Kidney glomerular epithelial cell (primary cell): ENCODE measurements at regions not wholly inside any gene's neighbourhood (a gene's known extent, or its start where the extent isn't known, plus 50 kb on each side); places are given as distances from the start of the nearest gene placed in this dataset.
A peak's percentile ranks its signal among the peaks of the same experiment; 100 is the strongest.
"Not testable (repeated sequence)": the region's sequence is repeated elsewhere in the genome, so short reads cannot be mapped to it uniquely, and the experiment has no call there.

Experiments used
- DNase-seq: peaks from one replicate; lab custom pipeline; 2025; lab: John Stamatoyannopoulos, UW

DNA sequence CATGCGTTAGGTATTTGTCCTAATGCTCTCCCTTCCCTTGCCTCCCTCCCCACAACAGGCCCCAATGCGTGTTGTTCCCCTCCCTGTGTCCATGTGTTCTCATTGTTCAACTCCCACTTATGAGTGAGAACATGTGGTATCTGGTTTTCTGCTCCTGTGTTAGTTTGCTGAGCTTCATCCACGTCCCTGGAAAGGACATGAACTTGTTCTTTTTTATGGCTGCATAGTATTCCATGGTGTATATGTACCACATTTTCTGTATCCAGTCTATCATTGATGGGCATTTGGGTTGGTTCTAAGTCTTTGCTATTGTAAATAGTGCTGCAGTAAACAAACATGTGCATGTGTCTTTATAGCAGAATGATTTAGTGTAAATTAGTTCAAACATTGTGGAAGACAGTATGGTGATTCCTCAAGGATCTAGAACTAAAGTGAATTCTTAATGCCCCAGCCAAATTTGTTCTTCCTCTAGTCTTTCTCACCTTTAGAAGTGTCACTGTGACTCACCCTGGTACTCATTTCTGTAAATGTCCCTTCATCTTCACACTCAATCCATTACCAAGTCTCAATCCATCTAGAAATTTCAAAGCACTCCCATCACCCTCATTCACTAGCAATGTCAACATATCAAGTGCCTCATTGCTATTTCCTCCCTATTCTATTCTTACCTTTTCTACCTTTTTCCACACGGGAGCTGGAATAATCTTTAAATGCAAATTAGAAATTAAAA is 123.9 kb downstream of the MREG start:
- not testable (repeated sequence) for DNase-seq

DNA sequence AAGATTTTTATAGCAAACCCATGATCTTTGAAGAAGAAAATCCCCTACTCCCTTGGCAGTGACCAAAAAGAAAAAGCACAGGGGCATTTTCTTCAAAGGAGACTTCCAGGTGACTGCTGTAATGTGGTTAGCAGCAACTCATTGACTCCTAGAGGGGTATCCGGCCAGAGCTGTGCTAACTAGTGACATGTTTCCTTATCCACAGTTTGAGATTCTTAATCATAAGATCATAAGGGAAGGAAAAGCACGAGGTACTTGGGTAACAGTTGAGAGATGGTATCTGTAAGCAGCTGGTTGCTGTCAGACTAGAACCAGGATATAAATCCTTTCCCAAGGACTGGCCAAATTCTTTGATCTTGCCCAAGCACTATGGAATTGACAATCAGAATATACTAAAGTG is 124.7 kb downstream of the MREG start:
- DNase-seq, result no peak

DNA sequence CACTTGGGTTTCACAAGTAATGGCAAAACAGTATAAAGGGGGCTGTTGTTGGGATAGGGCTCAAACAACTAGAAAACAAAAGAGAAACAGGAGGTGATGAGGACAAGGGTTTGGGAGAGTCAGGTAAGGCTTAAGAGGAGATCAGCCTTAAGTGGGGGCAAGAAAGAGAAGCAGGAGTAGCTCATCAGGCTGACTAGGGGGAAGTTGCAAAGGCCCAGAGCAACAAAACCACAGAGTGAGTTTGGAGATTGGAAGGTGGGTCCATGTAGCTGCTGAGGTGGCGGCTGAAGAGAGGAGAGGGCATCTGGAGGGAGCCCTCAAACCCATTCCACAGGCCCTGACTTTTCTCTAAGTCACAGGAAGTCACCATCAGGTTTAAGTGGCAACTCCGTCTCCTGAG is 126.0 kb downstream of the MREG start:
- DNase-seq, result no peak

DNA sequence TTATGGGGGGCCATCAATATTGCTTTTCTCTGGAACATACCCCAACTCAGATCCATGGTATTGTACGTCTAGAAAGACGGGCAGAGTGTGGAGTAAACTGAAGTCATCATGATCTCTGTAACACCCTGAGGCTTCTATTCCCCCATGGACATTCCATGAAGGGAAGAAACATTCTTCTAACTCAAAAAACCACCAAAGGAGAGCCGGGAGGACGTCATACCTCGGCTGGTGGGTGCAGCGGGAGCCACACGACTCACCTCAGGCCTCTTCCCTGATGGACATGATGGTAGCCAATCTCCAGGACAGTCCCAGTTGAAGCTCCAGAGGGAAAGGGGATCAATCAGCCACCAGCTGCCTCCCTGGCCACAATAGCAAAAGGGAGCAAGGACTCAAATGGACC is 127.3 kb downstream of the MREG start:
- DNase-seq, result no peak

DNA sequence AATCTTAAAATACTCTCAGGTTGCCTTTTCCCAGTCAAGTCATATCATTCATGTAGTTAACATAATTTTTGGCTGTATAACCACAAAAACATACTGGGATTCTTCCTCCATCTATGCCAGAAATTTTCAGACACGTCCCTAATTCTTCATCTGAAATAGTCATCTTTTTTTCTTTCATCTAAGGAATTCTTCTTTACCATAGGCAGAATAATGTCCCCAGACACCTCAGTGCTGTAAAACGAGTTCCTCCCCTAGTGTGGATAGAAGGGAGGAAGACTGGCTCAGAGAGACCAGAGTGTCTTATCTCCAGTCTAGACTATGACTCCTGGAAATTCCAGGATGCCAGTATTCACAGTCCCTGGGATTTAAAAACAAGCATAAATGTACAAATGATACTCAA is 127.8 kb downstream of the MREG start:
- DNase-seq, result no peak

DNA sequence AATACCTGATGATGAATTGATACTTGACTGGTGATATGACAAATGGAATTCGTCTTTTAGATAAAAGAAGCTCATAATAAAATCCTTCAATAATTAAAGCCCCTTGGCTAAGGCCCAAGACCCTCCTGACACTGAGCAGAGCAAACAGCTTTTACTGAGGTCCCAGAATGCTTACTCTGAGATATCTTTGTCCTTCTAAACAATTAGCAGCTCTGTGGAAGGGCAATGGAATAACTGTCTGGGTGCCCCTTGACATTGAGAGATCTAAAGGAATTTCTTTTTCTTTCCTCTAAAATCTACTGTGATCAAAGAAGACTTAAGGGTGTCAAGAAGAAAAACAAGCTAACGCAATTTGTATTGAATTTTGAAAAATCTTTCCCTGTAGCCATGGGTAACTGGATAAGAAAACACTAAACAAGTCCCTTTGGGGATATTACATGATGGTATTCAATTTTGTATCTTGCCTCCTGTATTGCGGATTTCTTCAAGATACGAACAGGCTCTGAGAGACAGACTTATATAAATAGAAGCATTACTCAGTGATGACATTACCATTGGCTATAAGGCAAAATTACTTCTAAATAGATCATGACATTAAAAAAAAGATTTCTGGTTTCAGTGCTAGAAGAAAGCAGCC is 128.8 kb downstream of the MREG start:
- DNase-seq, result no peak

DNA sequence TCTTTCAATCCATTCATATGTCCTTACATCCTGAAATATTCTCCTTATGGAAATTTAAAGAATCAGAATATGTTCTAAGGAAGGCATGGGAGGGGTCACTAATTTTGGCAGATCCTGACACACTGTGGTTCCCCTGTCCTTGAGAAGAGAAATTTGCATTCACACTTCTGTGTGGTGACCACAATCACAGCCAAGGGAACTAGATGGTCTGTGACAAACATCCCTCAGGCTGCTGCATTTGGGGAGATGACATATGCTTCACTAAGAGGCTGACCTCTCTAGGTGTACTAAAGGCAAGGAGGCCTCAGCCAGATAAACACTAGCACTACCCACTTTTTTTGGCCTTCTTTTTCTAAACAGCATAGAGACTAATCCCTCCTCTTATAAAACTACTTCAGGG is 129.6 kb downstream of the MREG start:
- DNase-seq, result no peak

DNA sequence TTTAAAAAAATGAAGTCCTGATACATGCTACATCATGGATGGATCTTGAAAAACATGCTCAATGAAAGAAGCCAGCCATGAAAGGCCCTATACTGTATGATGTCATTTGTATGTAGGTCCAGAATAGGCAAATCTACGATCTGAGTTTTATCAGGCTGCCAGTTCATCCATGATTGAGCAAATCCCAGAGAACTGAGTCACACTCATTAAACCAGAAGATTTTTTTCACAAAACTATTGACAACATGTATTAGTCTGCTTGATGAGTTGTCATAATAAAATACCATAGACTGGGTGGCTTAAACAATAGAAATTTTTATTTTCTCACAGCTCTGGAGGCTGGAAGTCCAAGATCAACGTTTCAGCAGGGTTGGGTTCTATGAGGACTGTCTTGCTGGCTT is 130.7 kb downstream of the MREG start:
- DNase-seq, result peak; percentile 18

DNA sequence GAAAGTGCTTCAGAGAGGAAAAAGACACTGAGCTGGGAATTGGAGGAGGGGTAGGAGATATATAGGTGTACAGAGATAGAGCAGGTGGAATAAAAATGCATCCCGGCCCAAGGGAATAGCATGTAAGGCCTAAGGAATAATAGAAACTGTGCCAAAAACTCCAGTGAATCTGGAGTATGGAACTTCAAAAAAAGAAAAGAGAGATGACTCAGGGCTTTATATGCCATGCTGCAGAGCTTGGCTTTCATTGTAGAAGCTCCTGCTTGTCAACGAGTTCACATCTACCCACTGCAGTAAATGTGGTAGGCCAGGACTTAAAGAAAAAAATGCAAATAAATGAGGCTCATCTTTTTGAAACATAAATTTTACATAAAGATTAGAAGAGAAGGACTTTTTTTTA is 131.8 kb downstream of the MREG start:
- no peak for DNase-seq

DNA sequence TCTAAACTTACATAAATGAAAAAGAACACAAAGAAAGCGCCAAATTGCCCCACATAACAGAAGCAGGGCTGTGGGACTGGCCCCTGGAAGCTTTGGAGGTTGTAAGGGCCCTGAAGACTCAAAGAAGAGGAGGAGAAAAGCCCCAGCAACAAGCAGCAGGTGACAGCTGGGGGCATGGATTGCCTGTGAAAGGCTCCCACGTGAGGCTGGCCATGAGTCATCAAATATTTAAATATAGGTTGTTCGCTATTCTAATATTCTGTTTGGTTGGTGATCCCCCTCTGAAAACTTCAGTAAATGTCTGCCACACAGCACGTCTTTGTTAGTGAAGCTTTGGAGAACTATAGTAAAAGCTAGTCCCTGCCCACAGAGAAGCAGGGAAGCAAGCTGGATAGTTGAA is 132.4 kb downstream of the MREG start:
- DNase-seq, result no peak

DNA sequence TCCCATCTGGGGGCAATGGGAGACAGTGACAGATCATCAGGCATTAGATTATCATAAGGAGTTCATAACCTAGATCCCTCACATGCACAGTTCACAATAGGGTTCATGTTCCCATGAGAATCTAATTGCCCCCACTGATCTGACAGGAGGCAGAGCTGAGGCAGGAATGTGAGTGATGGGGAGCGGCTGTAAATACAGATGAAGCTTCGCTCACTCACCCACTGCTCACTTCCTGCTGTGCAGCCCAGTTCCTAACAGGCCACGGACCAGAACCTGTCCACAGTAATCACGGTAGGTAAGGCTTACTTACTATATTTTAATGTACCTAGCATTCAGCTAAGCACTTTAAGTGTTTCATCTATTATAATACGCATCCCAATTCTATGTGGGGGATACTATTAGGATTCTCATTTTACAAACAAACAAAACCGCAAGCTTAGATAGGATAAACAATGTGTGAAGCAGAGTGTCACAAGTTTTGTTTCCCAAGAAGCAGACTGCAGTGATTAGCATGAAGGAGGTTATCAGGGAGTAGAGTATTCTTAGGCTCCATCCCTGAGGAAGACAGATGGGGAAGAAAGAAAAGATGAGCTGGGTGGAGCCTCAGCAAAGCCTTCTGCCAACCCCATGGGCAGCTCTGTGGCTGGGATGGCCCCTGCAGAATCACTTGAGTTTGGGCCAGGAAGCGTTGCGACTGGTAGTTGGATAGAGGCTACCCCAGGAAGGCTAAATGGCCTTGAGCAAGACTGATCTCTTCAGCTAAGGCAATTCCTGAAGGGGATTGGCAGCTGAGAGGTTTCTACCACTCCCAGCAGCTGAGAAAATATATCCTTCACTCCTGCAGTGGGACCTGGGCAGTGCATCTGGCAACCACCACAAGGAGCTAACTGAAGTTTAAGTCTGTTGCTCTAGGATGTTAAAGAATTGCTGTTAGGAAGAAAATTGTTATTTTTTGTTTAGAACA is 133.1 kb downstream of the MREG start:
- no peak for DNase-seq

DNA sequence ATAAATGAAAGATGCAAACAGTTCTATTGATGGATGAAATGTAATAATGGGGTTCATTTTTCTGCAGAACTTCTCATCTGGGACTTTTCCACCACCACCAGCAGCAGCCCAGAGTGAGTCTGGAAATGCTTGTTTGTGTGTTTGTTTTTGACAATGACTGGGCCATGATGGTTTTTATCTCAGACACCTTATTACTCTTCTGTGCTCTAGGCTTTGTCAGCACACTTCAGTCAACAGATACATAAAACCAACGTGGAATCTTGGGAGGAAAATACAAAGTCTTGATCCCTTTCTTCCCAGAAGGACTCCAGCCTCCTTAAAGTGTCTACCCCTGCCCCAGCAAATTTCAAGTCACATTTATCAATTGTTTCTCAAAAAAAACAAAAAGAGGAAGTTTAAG is 134.0 kb downstream of the MREG start:
- no peak for DNase-seq

DNA sequence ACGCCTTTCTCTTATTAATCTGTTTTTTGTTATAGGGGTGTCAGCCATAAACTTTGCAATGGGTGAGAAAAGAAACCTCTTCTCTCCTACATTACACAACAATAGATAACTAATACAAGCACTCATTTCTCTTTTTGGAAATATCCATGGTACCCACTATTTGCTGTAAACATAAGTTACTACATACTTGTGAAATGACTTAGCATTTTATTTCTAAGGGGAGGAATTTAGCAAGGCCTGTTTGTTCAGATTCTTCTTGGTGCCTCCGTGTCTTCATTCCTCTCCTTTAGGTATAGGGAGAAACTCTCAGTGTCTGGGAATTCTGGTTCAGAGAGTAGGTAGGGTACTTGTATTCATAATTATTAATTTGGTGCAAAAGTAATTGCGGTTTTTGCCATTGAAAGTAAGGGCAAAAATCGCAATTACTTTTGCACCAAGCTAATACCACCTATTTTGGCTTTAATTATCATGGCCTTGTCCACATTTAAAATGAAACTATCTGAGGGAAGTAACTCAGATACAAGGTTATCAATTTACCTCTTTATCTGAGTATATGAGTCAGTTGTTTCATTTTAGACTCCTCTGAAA is 134.8 kb downstream of the MREG start:
- no peak for DNase-seq

DNA sequence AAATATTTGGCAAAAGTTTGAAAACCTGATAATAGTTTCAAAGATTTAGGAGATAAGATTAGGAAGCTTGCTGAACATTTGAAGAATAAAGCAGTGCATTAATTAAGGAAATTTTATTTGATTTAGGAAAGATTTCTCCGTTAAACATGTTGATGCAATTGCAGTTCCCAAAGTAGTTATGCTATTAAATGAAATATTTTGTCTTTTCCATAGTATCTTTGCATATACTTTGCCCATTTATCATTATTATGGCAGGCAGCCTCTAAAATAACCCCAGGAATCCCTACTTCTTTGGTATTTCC is 136.5 kb downstream of the MREG start:
- DNase-seq, result no peak

DNA sequence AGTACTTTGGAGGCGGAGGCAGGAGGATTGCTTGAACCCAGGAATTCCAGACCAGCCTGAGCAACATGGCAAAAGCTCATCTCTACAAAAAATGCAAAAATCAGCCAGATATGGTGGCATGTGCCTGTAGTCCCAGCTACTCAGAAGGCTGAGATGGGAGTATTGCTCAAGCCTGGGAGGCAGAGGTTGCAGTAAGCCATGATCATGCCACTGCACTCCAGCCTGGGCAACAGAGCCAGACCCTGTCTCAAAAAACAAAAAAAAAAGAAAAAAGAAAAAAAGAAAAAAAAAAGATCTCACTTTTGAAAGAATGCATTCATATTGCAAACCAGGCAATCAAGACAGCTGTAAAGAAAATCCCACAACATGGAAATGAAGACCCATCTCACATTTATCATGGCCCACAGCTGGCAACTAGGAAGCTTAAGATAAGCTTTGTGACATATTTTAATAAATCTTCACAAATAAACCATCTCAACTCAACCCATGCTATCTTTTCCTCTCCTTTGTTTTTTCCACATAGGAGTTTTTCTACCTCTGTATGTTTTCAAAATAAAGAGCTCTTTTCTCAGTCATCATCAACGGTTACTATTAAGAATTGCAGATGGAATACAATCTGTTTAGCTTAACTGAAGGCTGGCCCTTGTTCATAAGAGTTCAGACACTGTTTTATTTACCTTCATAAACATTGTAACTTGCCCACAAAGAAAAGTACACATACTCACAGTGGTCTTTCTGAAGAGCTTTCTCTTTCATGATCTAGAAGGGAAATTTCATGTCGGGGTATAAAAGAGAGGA is 137.0 kb downstream of the MREG start:
- no peak for DNase-seq

DNA sequence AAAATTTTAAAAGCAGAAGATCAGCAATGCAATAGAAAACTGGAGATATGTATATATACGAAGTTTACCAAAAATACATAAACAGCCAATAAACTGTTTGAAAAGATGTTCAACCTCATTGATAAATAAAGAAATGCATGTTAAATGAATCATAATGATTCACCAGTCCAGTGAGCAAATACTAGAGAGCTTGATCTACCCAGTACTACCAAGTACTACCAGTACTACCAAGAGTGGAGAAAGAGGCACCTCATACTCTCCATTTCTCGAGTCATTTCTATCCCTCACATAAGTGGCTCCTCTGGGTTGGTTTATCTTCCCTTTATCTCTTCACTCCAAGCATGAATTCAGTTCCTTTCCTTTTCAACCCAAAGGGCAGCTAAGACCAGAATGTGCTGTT is 138.9 kb downstream of the MREG start:
- DNase-seq, result no peak

DNA sequence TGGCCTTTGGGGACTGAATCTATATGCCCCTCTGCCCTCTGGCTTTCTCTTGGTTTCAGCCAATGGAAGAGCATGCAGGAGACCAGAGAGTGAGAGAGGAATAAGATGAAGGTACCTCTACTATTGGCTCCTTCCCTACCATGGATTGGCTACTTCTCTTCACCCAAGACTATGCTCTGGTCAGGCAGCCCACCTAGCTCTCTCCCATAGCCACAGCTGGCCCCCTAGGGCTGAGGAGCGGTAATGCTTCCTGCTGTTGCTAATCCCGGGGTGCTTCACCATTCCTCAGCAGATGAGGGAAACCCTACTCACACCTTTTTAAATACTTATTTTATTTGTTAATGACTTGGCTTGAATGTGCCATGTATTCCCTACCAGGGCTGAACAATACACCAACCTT is 142.4 kb downstream of the MREG start:
- no peak for DNase-seq

DNA sequence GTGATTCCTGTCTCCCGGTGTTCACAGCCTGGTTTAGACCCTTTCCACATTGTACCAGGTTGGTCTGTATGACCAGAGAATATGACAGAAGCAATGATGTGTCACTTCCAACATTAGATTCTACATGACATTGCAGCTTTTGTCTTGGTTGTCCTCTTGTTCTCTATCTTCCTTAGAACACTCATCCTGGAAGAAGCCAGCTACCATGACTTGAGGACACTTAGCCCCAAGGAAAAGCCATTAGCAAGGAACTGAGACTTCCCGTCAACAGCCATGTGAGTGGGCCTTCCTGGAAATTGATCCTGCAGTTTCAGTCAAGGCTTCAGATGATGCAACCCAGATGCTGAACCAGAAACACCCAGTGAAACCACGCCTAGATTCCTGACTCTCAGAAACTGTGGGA is 143.3 kb downstream of the MREG start:
- no peak for DNase-seq

DNA sequence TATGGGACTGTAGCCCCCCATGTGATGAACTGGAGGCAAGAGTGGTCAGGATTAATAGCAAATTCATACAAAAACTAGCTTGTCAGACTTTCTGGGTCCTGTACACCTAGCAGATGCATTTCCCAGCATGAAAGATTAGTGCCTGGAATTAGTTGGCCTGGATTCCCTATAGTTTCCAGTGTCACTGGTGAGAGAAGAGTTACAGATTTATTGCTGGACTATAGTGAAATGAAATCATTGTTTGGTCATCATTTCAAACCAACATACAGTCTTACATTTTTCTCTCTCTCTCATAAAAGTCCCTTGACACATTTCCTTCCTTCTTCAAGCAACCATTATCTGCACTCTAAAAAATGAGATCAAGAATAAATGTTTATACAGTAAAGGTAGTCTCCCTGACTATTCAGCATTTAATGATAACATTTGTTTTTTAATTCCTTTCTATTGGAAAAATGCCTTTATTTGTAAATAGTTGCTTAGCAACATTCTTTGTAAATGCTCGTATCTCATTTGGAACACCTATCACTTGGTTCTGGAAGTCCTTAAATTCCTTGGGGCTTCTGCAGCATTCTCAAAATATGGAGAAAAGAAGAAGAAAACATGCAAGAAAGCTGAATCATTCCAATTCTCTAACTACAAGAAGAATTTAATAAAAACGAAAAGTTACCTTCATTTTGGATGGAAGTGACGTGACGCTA is 144.4 kb downstream of the MREG start:
- no peak for DNase-seq

DNA sequence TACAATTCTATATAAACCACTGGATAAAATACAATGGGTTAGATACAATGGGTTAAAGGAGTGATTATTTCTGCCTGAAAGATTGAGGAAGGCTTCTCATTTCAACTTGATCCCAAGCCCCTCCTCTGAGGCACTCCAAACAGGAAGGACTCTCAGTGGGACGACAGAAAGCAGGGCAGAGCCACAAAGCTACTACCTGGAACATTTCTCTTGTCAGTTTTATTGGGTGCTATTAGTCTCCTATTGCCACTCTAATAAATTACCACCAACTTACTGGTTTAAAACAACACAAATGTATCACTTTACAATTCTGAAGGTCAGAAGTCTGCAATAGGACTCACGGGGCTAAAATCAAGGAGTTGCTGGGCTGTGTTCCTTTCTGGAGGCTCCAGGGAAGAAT is 146.7 kb downstream of the MREG start:
- DNase-seq, result no peak

DNA sequence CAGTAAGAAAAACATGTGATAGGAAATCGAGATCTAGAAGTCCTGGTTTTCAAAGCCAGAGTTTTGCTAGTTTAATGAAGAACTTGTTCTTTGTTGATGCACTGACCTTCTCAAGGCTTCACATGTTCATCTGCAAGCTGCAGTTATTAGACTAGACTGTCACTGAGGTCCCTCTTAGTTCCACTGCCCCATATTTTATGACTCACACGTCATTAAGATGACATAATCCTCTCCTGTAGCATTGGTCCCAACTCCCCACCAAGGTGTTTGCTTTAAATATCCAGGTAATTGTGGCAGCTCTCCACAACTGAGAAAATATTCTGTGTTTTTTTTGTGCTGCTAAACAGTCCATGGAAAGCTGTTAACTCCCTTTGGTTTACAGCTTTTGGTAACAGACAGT is 149.7 kb downstream of the MREG start:
- DNase-seq, result no peak
